ENCODE measurements at regions not wholly inside any gene's neighbourhood (a gene's known extent, or its start where the extent isn't known, plus 50 kb on each side); places are given as distances from the start of the nearest gene placed in this dataset.

DNA sequence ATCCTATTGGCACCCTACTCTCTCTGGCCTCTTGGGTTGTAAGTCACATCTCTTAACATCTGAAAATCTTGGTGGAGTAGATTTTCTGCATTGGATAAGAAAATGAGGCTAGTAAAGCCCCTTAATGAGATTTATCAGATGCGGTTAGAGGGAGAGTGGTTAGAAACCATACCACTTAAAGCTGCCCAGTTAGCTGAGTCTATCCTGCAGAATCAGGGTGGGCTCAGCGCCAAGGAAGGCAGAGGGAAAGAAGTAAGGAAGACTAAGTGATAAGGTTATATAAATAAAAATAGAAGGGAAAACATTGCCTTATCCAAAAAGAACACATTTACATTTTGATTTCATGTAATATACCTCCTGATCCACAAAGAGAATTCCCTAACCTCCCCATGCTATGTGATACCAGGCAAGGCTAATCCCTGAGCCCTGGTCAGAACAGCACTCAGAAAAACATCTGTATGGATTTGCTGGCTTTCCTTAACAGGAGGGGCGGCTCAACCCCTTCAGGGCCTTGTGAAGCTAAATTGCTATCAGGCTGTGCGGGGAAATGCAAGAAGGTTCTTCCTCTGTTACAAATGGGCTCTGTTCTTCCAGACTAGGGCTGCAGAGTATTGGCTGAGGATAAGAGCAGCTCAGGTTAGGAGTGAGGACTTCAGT is 101.7 kb downstream of the SNX19 start:
- no peak for DNase-seq

DNA sequence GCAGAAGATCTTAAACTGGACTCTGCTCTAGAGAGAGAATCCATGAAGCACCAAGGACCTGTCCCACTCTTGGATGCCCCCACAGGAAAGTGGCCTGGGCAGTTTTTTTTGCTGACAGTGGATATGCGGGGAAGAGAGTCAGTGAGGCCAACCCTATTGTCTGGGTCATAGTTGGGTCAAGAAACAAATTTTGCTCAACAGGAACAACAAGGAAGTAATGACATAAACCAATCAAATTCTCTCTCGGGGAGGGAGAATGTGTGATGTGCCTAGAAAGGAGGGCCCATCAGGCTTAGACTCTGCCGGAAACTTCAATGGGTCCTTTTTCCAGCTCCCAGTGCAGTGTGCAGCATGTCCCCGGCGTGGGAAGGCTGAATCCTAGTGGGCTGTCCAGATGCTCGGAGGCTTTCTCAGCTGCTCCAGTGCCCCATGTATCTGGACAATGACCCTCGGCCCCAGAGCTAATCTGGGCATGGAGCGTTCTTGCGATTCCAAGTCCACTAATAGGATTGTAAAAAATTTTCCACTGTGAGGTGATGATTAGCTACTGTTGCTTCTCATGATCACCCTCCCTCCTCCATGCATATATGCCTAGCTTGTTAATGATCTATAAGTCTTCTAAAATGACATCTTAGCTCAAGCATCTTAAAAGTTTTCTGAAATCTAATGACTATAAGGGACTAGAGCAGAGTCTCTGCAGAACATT is 101.0 kb downstream of the SNX19 start:
- DNase-seq: no peak

DNA sequence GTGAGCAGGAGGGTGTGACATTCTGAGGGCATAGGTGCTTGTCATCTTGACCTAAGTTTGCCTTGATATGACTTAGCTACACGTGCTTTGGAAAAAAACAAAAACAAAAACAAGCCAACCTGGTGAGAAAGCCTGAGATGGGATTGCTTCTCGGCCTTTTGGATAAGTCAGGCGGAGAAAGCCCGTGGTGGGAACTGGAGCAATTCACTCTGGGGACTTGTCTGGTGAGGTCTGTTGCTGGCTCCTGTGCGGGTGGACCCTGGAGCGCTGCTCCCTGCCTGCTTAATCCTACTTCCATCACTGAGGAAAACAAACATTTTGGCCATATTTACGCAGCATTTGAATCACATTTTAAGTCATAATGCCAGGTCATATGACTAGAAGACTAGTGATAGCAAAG is 100.3 kb downstream of the SNX19 start:
- no peak for DNase-seq

DNA sequence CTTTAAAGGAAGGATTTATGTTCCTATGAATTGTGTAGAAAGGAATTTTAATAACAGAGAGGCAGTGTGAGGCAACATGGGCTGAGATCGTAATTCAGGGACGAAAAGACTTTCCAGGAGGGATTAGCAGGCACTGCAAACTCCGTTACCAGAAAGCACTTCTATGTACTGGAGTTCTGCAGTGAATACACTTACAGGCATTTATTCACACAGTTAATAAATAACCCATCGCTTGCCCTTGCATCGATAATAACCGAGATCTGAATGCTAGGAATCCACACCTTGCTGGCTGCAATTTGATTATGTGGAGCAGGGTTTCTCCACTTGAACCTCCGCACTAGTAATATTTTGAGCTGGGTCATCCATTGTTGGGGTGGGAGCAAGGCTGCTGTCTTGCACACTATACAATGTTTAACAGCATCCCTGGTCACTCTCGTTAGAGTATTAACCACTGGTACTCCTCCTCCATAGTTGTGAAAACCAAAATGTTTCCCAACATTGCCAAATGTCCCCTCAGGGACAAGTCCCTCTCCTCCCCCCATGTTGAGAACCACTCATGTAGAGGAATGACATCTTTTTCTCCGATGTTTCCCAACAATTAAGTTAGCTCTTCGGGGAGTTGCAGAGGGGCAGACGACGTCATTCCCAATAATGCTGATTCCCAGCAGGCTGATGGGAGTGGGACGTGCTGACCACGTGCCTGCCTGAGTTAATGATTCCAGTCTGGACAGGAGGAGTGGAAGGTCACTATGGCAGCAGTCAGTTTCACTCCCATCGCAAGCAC is 99.5 kb downstream of the SNX19 start:
- no peak for DNase-seq

DNA sequence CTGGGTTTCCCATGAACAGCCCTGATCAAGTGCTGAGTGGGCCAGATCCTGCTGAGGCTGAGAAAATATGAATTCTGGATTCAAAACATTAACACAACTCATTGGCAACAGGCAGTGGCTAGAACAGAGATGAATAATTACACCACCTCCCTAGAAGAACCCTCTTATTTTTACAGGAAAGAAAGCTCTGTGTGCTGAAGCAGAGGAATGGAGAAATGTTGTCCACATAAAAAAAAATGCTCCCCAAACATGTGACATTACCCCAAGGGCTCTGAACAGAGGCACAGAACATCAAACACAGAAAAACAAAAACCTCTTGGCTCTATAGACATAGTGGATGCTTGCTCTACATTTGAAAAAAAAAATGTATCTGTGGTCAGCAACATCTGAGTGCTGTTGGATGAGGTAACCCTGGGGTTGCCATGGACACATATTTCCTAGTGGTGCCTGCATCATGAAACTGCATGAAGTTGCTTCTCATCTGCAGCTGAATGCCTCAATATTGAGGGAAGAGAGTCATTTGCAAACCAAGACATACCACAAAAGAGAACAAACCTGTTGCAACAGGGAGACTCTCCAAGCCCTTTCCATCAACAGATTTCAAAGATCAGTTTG is 98.8 kb downstream of the SNX19 start:
- DNase-seq: no peak

DNA sequence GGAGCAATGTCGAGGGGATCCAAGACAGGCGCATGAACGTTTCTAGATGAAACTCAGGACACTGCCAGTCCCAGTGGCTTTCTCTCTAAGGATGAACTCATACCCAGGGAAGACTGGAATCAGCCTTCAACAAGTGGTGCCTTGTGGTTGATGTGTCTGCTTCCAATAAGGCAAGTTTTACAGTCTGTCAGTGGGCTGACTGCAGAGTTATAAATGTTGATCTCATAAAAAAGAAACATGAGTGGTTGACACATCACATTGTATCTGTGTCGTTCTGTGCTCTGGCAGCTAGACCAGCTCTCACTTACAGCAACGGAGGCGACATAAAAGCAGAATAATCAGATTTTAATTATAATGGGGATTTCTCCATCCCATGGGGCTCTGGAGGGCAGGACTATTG is 96.7 kb downstream of the SNX19 start:
- no peak for DNase-seq

All from activated CD4-positive, alpha-beta T cell treated with anti-CD3 and anti-CD28 coated beads for 48 hours (primary cell).